Gastrocnemius medialis (tissue), 4 donors: ENCODE measurements at regions not wholly inside any gene's neighbourhood (a gene's known extent, or its start where the extent isn't known, plus 50 kb on each side); places are given as distances from the start of the nearest gene placed in this dataset.

Experiments
- POLR2A ChIP-seq, 2 donors: fragments of 450-650 bp; IDR thresholded peaks; one replicate each; pipeline ENCODE4 v1.6.1; 2017; ENCODE audit warnings: antibody characterized with exemption in 2 of 2, mild to moderate bottlenecking in 2 of 2, moderate library complexity in 2 of 2
- TF ChIP-seq, protein P1 (sequence below), 5 experiments: fragments of 450-650 bp in 3 of 5; fragments of 200-600 bp in 2 of 5; sonication (generic) in 2 of 5; IDR thresholded peaks in 4 of 5; conservative IDR thresholded peaks in 1 of 5; 1 replicate in 4 of 5; 2 replicates in 1 of 5; pipeline ENCODE4 v1.5.1; 2016 to 2019; ENCODE audit warnings: antibody characterized with exemption in 5 of 5, mild to moderate bottlenecking in 3 of 5, moderate library complexity in 3 of 5

DNA sequence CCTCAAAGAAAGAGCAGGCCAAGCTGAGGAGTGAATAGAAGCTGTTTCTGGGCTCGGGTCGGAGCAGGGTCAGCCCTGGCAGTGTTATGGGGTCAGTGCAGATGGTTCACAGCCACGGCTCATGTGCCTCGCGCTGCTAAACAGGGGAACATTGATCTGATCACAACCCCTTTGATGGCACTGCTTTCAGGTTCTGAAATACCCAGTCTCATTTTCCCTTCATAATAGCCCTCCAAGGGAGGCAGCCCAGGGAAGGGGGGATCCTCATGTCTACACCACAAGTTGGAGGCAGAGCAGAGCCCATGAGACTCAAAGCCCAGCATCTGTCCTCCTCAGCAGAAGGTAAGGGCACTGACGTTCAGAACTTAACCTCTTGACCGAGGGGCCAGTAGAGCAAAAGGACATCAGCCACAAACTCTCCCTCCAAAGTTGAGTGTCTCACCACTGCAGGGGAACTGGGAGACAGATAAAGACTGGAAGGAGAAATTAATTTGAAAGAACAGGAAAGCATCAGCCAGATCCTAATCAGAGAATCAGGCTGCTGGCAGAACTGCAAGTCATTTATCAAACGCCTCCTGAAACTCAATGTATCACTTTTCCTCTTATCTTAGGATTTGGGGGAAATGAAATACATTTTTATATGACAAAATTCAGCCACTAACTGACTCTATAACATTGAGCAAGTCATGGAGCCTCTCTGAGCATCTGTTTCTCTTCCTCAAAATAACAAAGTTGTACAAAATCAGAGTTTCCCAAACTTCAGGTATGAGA, 110.6 kb downstream of the SH3TC2 start:
- TF ChIP-seq, protein P1, sequence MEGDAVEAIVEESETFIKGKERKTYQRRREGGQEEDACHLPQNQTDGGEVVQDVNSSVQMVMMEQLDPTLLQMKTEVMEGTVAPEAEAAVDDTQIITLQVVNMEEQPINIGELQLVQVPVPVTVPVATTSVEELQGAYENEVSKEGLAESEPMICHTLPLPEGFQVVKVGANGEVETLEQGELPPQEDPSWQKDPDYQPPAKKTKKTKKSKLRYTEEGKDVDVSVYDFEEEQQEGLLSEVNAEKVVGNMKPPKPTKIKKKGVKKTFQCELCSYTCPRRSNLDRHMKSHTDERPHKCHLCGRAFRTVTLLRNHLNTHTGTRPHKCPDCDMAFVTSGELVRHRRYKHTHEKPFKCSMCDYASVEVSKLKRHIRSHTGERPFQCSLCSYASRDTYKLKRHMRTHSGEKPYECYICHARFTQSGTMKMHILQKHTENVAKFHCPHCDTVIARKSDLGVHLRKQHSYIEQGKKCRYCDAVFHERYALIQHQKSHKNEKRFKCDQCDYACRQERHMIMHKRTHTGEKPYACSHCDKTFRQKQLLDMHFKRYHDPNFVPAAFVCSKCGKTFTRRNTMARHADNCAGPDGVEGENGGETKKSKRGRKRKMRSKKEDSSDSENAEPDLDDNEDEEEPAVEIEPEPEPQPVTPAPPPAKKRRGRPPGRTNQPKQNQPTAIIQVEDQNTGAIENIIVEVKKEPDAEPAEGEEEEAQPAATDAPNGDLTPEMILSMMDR (IDR thresholded peaks at IDR 0.05 in 4 of 5, conservative IDR thresholded peaks at IDR 0.05 in 1 of 5) = no peak
- no peak for TF ChIP-seq POLR2A (IDR thresholded peaks at IDR 0.05)
